ENCODE measurements at regions not wholly inside any gene's neighbourhood (a gene's known extent, or its start where the extent isn't known, plus 50 kb on each side); places are given as distances from the start of the nearest gene placed in this dataset.

DNA sequence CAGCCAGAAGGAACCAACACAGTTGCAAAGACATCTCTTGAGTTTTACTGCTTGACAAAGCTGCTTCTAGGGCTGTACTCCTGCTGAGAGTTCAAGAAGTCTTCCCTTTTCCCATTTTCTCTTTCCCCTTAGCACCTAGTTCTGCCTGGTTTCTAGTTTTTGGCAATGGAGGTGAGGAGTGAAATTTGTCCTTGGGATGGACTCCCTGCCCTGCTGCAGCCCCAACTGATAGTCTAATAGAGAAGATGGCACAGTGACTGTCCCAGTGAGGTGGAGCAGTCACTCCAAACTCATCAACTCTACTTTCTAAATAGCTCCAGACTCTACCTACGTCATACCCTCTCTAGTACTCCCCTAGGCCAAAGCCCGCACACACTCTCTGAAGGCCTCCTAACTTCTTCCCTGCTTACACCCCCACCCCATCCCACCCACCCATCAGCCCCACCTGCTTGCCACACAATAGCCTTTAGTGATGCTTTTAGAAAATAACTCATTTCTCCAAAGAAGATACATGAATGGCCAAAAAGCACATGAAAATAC is 164.4 kb downstream of the DDX1 start:
- no peak for TF ChIP-seq POLR2A (IDR thresholded peaks at IDR 0.05)
- no peak for TF ChIP-seq CTCF (IDR thresholded peaks at IDR 0.05)

Data from sigmoid colon (tissue), 3 donors.